IMR-90 (cell line): ENCODE measurements at regions not wholly inside any gene's neighbourhood (a gene's known extent, or its start where the extent isn't known, plus 50 kb on each side); places are given as distances from the start of the nearest gene placed in this dataset.

Source experiments
- ATAC-seq: fragments of 200-7000 bp; cut with Tn5 transposase; 2 replicates; pipeline ENCODE4 v1.9.1; 2020; ENCODE audit warnings: low read depth, mild to moderate bottlenecking, moderate library complexity
- BruUV-seq: library from RNA; stranded (reverse); fragments of 400-500 nt; replicated peaks from 2 replicates; lab custom pipeline; 2021; lab: Mats Ljungman, UMichigan
- CTCF ChIA-PET: fragments of 300-600 bp; formaldehyde crosslinking; extraction: SDS; loops from one replicate; lab custom pipeline; 2021; ENCODE audit warnings: antibody characterized with exemption; lab: Yijun Ruan, JAX
- POLR2A ChIA-PET: fragments of 300-600 bp; sonication (Branson Sonifier 250); formaldehyde crosslinking; loops from one replicate; lab custom pipeline; 2022; ENCODE audit warnings: antibody characterized with exemption; ENCODE audit not compliant: unreplicated experiment; lab: Charles Lee
- DNase-seq: peaks from one replicate; pipeline ENCODE4 v3.0.0; 2013
- H2AFZ ChIP-seq: replicated peaks from 2 replicates; pipeline ENCODE3; 2013; ENCODE audit warnings: low read length, mild to moderate bottlenecking; ENCODE audit not compliant: poor library complexity
- H2AK5ac ChIP-seq: 2 replicates; pipeline ENCODE4 v1.6.1; 2013; ENCODE audit warnings: low read depth, low read length, inconsistent platforms
- H2AK9ac ChIP-seq: replicated peaks from 2 replicates; pipeline ENCODE3; 2013; ENCODE audit warnings: mild to moderate bottlenecking, low read depth, low read length, moderate library complexity; ENCODE audit not compliant: poor library complexity
- H2BK120ac ChIP-seq: 2 replicates; pipeline ENCODE4 v1.6.1; 2013; ENCODE audit warnings: low read depth, low read length, inconsistent platforms
- H2BK15ac ChIP-seq: 3 replicates; pipeline ENCODE4 v1.6.1; 2013; ENCODE audit warnings: low read depth, low read length, inconsistent platforms
- H2BK20ac ChIP-seq: 2 replicates; pipeline ENCODE4 v1.6.1; 2013; ENCODE audit warnings: low read depth, mild to moderate bottlenecking, inconsistent platforms, low read length, moderate library complexity
- H2BK5ac ChIP-seq: 2 replicates; pipeline ENCODE4 v1.6.1; 2013; ENCODE audit warnings: mild to moderate bottlenecking, low read depth, low read length, inconsistent platforms; ENCODE audit not compliant: poor library complexity, severe bottlenecking
- H3K14ac ChIP-seq: replicated peaks from 2 replicates; pipeline ENCODE4 v1.6.1; 2013; ENCODE audit warnings: low read depth, low read length, inconsistent platforms
- H3K18ac ChIP-seq: 2 replicates; pipeline ENCODE4 v1.6.1; 2013; ENCODE audit warnings: low read depth, low read length, control low read depth
- H3K23ac ChIP-seq: 2 replicates; pipeline ENCODE4 v1.6.1; 2013; ENCODE audit warnings: low read depth, low read length, inconsistent platforms
- H3K27ac ChIP-seq: 2 replicates; pipeline ENCODE4 v1.5.1; 2013; ENCODE audit warnings: mild to moderate bottlenecking, control low read depth, low read length; ENCODE audit not compliant: insufficient read depth
- H3K27me3 ChIP-seq: 2 replicates; pipeline ENCODE4 v1.6.1; 2013; ENCODE audit warnings: low read length; ENCODE audit not compliant: control insufficient read depth, insufficient read depth
- H3K36me3 ChIP-seq: 2 replicates; pipeline ENCODE4 v1.6.1; 2013; ENCODE audit warnings: low read length, mixed read lengths; ENCODE audit not compliant: control insufficient read depth, insufficient read depth
- H3K4ac ChIP-seq: 2 replicates; pipeline ENCODE4 v1.6.1; 2013; ENCODE audit warnings: low read depth, low read length, inconsistent platforms
- H3K4me1 ChIP-seq: 2 replicates; pipeline ENCODE4 v1.6.1; 2013; ENCODE audit warnings: low read length, mixed read lengths; ENCODE audit not compliant: control insufficient read depth, insufficient read depth
- H3K4me2 ChIP-seq: 2 replicates; pipeline ENCODE4 v1.6.1; 2013; ENCODE audit warnings: low read depth, mild to moderate bottlenecking, control low read depth, low read length, moderate library complexity
- H3K4me3 ChIP-seq: 2 replicates; pipeline ENCODE4 v1.5.1; 2013; ENCODE audit warnings: low read depth, mild to moderate bottlenecking, control low read depth, low read length, moderate library complexity; ENCODE audit not compliant: insufficient read depth
- H3K56ac ChIP-seq: 2 replicates; pipeline ENCODE4 v1.6.1; 2013; ENCODE audit warnings: low read length, inconsistent platforms; ENCODE audit not compliant: insufficient read depth; ENCODE audit errors: extremely low read depth
- H3K79me1 ChIP-seq, 2 experiments: 2 replicates each; pipeline ENCODE4 v1.6.1; 2013; ENCODE audit warnings: low read length in 2 of 2, inconsistent platforms in 1 of 2, low read depth in 1 of 2
- H3K9ac ChIP-seq: 2 replicates; pipeline ENCODE4 v1.6.1; 2013; ENCODE audit warnings: low read depth, low read length, control low read depth
- H3K9me1 ChIP-seq: 2 replicates; pipeline ENCODE4 v1.6.1; 2013; ENCODE audit warnings: low read length, inconsistent platforms; ENCODE audit not compliant: insufficient read depth
- H3K9me3 ChIP-seq: 2 replicates; pipeline ENCODE4 v1.6.1; 2013; ENCODE audit warnings: low read length; ENCODE audit not compliant: control insufficient read depth, insufficient read depth
- H4K20me1 ChIP-seq: 2 replicates; pipeline ENCODE4 v1.6.1; 2013; ENCODE audit warnings: low read length, inconsistent platforms; ENCODE audit not compliant: insufficient read depth
- H4K5ac ChIP-seq: 2 replicates; pipeline ENCODE4 v1.6.1; 2013; ENCODE audit warnings: mild to moderate bottlenecking, low read depth, low read length, control low read depth
- H4K8ac ChIP-seq, 2 experiments: 2 replicates each; pipeline ENCODE4 v1.6.1; 2013; ENCODE audit warnings: low read depth in 2 of 2, low read length in 2 of 2, control low read depth in 1 of 2, inconsistent platforms in 1 of 2
- H4K91ac ChIP-seq: 2 replicates; pipeline ENCODE4 v1.6.1; 2013; ENCODE audit warnings: low read depth, low read length, inconsistent platforms; ENCODE audit not compliant: insufficient read depth
- BHLHE40 ChIP-seq: fragments of 150-350 bp; IDR thresholded peaks from 2 replicates; pipeline ENCODE4 v1.6.1; 2016; ENCODE audit warnings: mild to moderate bottlenecking, low read depth, low read length
- CEBPB ChIP-seq: IDR thresholded peaks from 2 replicates; pipeline ENCODE4 v1.6.1; 2012; ENCODE audit warnings: low read depth, low read length, improper control_type of control experiment
- CHD1 ChIP-seq: IDR thresholded peaks from 2 replicates; pipeline ENCODE4 v1.6.1; 2012; ENCODE audit warnings: low read depth, low read length, improper control_type of control experiment
- CTCF ChIP-seq: conservative IDR thresholded peaks from 2 replicates; pipeline ENCODE4 v1.5.1; 2012; ENCODE audit warnings: mild to moderate bottlenecking, low read depth, low read length, improper control_type of control experiment
- FOS ChIP-seq: fragments of 150-350 bp; IDR thresholded peaks from 2 replicates; pipeline ENCODE4 v1.6.1; 2016; ENCODE audit warnings: low read depth, low read length
- MAFK ChIP-seq: IDR thresholded peaks from 2 replicates; pipeline ENCODE4 v1.6.1; 2012; ENCODE audit warnings: low read depth, low read length, improper control_type of control experiment
- MAZ ChIP-seq: IDR thresholded peaks from 2 replicates; pipeline ENCODE4 v1.6.1; 2012; ENCODE audit warnings: low read depth, mild to moderate bottlenecking, low read length, improper control_type of control experiment, moderate library complexity, borderline replicate concordance
- MXI1 ChIP-seq: IDR thresholded peaks from 2 replicates; pipeline ENCODE4 v1.6.1; 2012; ENCODE audit warnings: low read depth, mild to moderate bottlenecking, low read length, moderate library complexity, borderline replicate concordance
- NFE2L2 ChIP-seq: fragments of 150-350 bp; IDR thresholded peaks from 2 replicates; pipeline ENCODE4 v1.6.1; 2016; ENCODE audit warnings: low read depth, mild to moderate bottlenecking, low read length
- POLR2A ChIP-seq: IDR thresholded peaks from 2 replicates; pipeline ENCODE4 v1.6.1; 2012; ENCODE audit warnings: mild to moderate bottlenecking, low read depth, low read length
- RAD21 ChIP-seq: IDR thresholded peaks from 2 replicates; pipeline ENCODE4 v1.6.1; 2012; ENCODE audit warnings: low read length, improper control_type of control experiment
- RCOR1 ChIP-seq: IDR thresholded peaks from 2 replicates; pipeline ENCODE4 v1.6.1; 2012; ENCODE audit warnings: mild to moderate bottlenecking, low read length, improper control_type of control experiment; ENCODE audit not compliant: insufficient replicate concordance
- RFX5 ChIP-seq: IDR thresholded peaks from 2 replicates; pipeline ENCODE4 v1.8.0; 2012; ENCODE audit warnings: low read depth, mild to moderate bottlenecking, low read length, moderate library complexity
- SMC3 ChIP-seq: fragments of 150-350 bp; IDR thresholded peaks from 2 replicates; pipeline ENCODE4 v1.6.1; 2016; ENCODE audit warnings: low read depth, mild to moderate bottlenecking, antibody characterized with exemption, low read length, moderate library complexity
- WGBS, 2 experiments: methylation state at CpG; one replicate each; pipeline versions ENCODE4 v1.1.5 to v1.1.7; 2013; ENCODE audit warnings: missing lambda C conversion rate in 2 of 2; ENCODE audit not compliant: insufficient read length in 1 of 2; ENCODE audit errors: extremely low coverage in 2 of 2; 5-methylcytosine and 5-hydroxymethylcytosine counted together
- dilution Hi-C: fragments of 300-500 bp; cut with HindIII; formaldehyde crosslinking; loops from one replicate; pipeline ENCODE4 v1.14.3; 2018; ENCODE audit warnings: low sequenced_read_pairs; ENCODE audit not compliant: unreplicated experiment
- in situ Hi-C: fragments of 300-500 bp; cut with MboI; formaldehyde crosslinking; loops from 3 replicates; pipeline ENCODE4 v1.14.3; 2019; ENCODE audit warnings: low sequenced_read_pairs, inconsistent platforms, mixed read lengths
- intact Hi-C: fragments of 100-400 bp; cut with micrococcal nuclease; formaldehyde crosslinking; loops from 2 replicates; pipeline ENCODE4 v1.10.0; 2022
- TF ChIP-seq, protein P1 (sequence below): fragments of 150-350 bp; IDR thresholded peaks from 2 replicates; pipeline ENCODE4 v1.6.1; 2016; ENCODE audit warnings: low read depth, mild to moderate bottlenecking, low read length, moderate library complexity, borderline replicate concordance
- TF ChIP-seq, protein P2 (sequence below): fragments of 150-350 bp; IDR thresholded peaks from 2 replicates; pipeline ENCODE4 v1.6.1; 2017; ENCODE audit warnings: mild to moderate bottlenecking, antibody characterized with exemption, low read length, low read depth

GRCh38 chr15:55110446-55110845 is 86.3 kb downstream of the RSL24D1 start:
- no peak for TF ChIP-seq CTCF
- no peak for TF ChIP-seq NFE2L2
- TF ChIP-seq MXI1 = no peak
- TF ChIP-seq RCOR1 = no peak
- no peak for TF ChIP-seq CEBPB
- no peak for TF ChIP-seq MAZ
- TF ChIP-seq BHLHE40 = no peak
- TF ChIP-seq FOS = no peak
- no peak for TF ChIP-seq POLR2A
- TF ChIP-seq RFX5 = no peak
- TF ChIP-seq, protein P1, sequence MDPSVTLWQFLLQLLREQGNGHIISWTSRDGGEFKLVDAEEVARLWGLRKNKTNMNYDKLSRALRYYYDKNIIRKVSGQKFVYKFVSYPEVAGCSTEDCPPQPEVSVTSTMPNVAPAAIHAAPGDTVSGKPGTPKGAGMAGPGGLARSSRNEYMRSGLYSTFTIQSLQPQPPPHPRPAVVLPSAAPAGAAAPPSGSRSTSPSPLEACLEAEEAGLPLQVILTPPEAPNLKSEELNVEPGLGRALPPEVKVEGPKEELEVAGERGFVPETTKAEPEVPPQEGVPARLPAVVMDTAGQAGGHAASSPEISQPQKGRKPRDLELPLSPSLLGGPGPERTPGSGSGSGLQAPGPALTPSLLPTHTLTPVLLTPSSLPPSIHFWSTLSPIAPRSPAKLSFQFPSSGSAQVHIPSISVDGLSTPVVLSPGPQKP = no peak
- TF ChIP-seq, protein P2, sequence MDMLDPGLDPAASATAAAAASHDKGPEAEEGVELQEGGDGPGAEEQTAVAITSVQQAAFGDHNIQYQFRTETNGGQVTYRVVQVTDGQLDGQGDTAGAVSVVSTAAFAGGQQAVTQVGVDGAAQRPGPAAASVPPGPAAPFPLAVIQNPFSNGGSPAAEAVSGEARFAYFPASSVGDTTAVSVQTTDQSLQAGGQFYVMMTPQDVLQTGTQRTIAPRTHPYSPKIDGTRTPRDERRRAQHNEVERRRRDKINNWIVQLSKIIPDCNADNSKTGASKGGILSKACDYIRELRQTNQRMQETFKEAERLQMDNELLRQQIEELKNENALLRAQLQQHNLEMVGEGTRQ = no peak
- TF ChIP-seq CHD1 = no peak
- no peak for TF ChIP-seq SMC3
- no peak for TF ChIP-seq RAD21
- no peak for TF ChIP-seq MAFK
- no TSS peak for BruUV-seq
- H3K36me3 ChIP-seq = no peaks in the 10 kb centered on the region
- WGBS, 2 experiments = no CpG with 5 or more reads among the region's 3 CpGs
- no peak overlapping the region for H2BK120ac ChIP-seq
- no peak overlapping the region for H4K8ac ChIP-seq
- no peak overlapping the region for H3K4me3 ChIP-seq
- H3K18ac ChIP-seq = no peak overlapping the region
- H3K9me1 ChIP-seq = no peaks in the 10 kb centered on the region
- H2BK20ac ChIP-seq = no peak overlapping the region
- H3K79me1 ChIP-seq = no peaks in the 10 kb centered on the region
- H3K27ac ChIP-seq = no peak overlapping the region
- H3K23ac ChIP-seq = no peak overlapping the region
- H3K9me3 ChIP-seq = no peaks in the 10 kb centered on the region
- intact Hi-C loops (no loop called here), dilution Hi-C loops (no loop called here), in situ Hi-C loops (no loop called here)
- H2BK15ac ChIP-seq = no peak overlapping the region
- no peak overlapping the region for H3K9ac ChIP-seq
- no peak overlapping the region for H3K14ac ChIP-seq
- H2AK9ac ChIP-seq = no peak overlapping the region
- no peak overlapping the region for H3K4me2 ChIP-seq
- H4K5ac ChIP-seq = no peak overlapping the region
- H3K4ac ChIP-seq = no peak overlapping the region
- no peaks in the 10 kb centered on the region for H3K4me1 ChIP-seq
- ATAC-seq (no peak), DNase-seq (no peak)
- no peak overlapping the region for H3K56ac ChIP-seq
- no peak overlapping the region for H4K91ac ChIP-seq
- H2AFZ ChIP-seq = no peak overlapping the region
- ChIA-PET CTCF (no interaction called here), POLR2A (no interaction called here)
- no peak overlapping the region for H2BK5ac ChIP-seq
- no peaks in the 10 kb centered on the region for H4K20me1 ChIP-seq
- H3K27me3 ChIP-seq = no peaks in the 10 kb centered on the region
- H2AK5ac ChIP-seq = no peak overlapping the region
